ENCODE measurements at regions not wholly inside any gene's neighbourhood (a gene's known extent, or its start where the extent isn't known, plus 50 kb on each side); places are given as distances from the start of the nearest gene placed in this dataset.

DNA sequence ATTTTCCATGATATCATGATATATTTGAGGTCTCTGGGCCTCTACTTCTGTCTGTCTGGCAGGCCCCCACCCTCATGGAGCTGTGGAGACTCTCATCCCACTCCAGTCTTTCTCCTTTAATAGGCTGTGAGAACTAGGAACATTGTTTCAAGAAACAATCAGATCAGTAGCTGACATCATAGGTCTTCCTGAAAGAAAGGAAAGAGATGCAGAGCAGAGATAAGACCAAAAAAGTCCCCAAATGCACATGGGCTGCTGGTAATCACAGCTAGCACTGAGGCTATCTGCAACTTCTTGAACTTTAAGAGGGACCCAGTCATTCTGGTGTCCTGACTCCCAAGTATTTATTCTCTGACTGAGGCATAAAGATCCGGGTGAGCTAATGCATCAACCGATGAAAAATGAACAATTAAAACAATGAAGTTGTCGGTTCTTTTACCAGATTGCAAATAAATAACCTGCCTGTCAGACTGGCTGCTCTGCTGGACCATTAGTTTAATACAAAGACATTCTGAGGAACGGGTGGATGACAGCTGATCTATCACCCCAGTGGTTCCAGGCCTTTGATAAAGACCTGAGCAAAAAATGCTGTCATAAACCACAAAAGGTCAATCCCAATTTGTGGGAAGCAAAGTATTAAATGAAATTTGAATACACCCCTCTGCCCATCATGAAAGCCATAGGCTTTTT lies 780.8 kb upstream of the GOLIM4 start:
- H3K79me2 ChIP-seq (replicated peaks; ENCODE audit: insufficient read depth, low read length) = no peaks in the 10 kb centered on the region
- H3K27me3 ChIP-seq (ENCODE audit: insufficient read depth, low read depth, low read length) = no peaks in the 10 kb centered on the region
- no peak for TF ChIP-seq MXI1 (conservative IDR thresholded peaks at IDR 0.05; ENCODE audit: poor library complexity, severe bottlenecking)
- TF ChIP-seq SMC3 (conservative IDR thresholded peaks at IDR 0.05; ENCODE audit: poor library complexity) = no peak
- TF ChIP-seq TAF1 (IDR thresholded peaks at IDR 0.05; ENCODE audit: low read depth) = no peak
- TF ChIP-seq RAD21 (conservative IDR thresholded peaks at IDR 0.05) = no peak
- TF ChIP-seq POLR2AphosphoS5 (IDR thresholded peaks at IDR 0.05) = no peak
- TF ChIP-seq, protein P1, sequence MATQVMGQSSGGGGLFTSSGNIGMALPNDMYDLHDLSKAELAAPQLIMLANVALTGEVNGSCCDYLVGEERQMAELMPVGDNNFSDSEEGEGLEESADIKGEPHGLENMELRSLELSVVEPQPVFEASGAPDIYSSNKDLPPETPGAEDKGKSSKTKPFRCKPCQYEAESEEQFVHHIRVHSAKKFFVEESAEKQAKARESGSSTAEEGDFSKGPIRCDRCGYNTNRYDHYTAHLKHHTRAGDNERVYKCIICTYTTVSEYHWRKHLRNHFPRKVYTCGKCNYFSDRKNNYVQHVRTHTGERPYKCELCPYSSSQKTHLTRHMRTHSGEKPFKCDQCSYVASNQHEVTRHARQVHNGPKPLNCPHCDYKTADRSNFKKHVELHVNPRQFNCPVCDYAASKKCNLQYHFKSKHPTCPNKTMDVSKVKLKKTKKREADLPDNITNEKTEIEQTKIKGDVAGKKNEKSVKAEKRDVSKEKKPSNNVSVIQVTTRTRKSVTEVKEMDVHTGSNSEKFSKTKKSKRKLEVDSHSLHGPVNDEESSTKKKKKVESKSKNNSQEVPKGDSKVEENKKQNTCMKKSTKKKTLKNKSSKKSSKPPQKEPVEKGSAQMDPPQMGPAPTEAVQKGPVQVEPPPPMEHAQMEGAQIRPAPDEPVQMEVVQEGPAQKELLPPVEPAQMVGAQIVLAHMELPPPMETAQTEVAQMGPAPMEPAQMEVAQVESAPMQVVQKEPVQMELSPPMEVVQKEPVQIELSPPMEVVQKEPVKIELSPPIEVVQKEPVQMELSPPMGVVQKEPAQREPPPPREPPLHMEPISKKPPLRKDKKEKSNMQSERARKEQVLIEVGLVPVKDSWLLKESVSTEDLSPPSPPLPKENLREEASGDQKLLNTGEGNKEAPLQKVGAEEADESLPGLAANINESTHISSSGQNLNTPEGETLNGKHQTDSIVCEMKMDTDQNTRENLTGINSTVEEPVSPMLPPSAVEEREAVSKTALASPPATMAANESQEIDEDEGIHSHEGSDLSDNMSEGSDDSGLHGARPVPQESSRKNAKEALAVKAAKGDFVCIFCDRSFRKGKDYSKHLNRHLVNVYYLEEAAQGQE (IDR thresholded peaks at IDR 0.05; ENCODE audit: borderline replicate concordance) = no peak
- TF ChIP-seq EP300 (conservative IDR thresholded peaks at IDR 0.05; ENCODE audit: poor library complexity, severe bottlenecking) = no peak
- TF ChIP-seq, protein P2, sequence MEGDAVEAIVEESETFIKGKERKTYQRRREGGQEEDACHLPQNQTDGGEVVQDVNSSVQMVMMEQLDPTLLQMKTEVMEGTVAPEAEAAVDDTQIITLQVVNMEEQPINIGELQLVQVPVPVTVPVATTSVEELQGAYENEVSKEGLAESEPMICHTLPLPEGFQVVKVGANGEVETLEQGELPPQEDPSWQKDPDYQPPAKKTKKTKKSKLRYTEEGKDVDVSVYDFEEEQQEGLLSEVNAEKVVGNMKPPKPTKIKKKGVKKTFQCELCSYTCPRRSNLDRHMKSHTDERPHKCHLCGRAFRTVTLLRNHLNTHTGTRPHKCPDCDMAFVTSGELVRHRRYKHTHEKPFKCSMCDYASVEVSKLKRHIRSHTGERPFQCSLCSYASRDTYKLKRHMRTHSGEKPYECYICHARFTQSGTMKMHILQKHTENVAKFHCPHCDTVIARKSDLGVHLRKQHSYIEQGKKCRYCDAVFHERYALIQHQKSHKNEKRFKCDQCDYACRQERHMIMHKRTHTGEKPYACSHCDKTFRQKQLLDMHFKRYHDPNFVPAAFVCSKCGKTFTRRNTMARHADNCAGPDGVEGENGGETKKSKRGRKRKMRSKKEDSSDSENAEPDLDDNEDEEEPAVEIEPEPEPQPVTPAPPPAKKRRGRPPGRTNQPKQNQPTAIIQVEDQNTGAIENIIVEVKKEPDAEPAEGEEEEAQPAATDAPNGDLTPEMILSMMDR (IDR thresholded peaks at IDR 0.05; ENCODE audit: poor library complexity, severe bottlenecking) = no peak
- no peak overlapping the region for H3K27ac ChIP-seq (ENCODE audit: low read length)
- H3K9me2 ChIP-seq (ENCODE audit: insufficient read depth, low read length) = no peaks in the 10 kb centered on the region
- no peak overlapping the region for H3K9ac ChIP-seq (ENCODE audit: low read length)
- H3F3A ChIP-seq (ENCODE audit: insufficient read depth, low read length, poor library complexity, severe bottlenecking) = no peaks in the 10 kb centered on the region
- no peak overlapping the region for H3K4me3 ChIP-seq (ENCODE audit: low read length)
- H4K20me1 ChIP-seq (ENCODE audit: insufficient read depth) = no peaks in the 10 kb centered on the region
- H3K4me2 ChIP-seq (ENCODE audit: low read length) = no peak overlapping the region
- H3K9me3 ChIP-seq (ENCODE audit: low read length) = no peaks in the 10 kb centered on the region
- no peak overlapping the region for H2AFZ ChIP-seq (ENCODE audit: low read depth, low read length)
- no peaks in the 10 kb centered on the region for H3K36me3 ChIP-seq (ENCODE audit: insufficient read depth, low read length)

DNA sequence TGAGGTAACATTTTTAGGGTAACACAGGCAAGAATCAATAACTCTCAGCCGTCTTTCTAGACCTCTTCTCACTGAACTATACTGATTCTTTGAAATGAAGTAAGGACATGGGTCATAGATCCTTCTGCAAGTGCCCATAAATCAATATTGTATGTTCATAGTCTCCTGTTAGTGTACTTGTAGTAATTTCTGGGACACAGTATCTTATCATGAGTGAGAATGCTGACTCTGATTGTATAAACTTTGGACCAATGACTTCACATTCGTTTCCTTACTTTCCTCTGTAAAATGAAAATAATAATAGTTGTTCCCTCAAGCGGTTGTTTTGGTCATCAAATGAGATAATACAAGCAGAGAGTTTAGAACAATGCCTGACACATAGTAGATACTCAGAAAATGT lies 777.1 kb upstream of the GOLIM4 start:
- no peak overlapping the region for H3K9ac ChIP-seq (ENCODE audit: low read length)
- TF ChIP-seq, protein P1 (IDR thresholded peaks at IDR 0.05; ENCODE audit: borderline replicate concordance) = no peak
- TF ChIP-seq EZH2 (IDR thresholded peaks at IDR 0.05; ENCODE audit: borderline replicate concordance, insufficient read depth, low read length, poor library complexity, severe bottlenecking) (no peak), MXI1 (conservative IDR thresholded peaks at IDR 0.05; ENCODE audit: poor library complexity, severe bottlenecking) (no peak), EP300 (conservative IDR thresholded peaks at IDR 0.05; ENCODE audit: poor library complexity, severe bottlenecking) (no peak), RAD21 (conservative IDR thresholded peaks at IDR 0.05) (no peak), TAF1 (IDR thresholded peaks at IDR 0.05; ENCODE audit: low read depth) (no peak), SMC3 (conservative IDR thresholded peaks at IDR 0.05; ENCODE audit: poor library complexity) (no peak), POLR2AphosphoS5 (IDR thresholded peaks at IDR 0.05) (no peak)
- TF ChIP-seq, protein P2 (IDR thresholded peaks at IDR 0.05; ENCODE audit: poor library complexity, severe bottlenecking) = no peak
- H3K9me2 ChIP-seq (ENCODE audit: insufficient read depth, low read length) = no peaks in the 10 kb centered on the region
- H3F3A ChIP-seq (ENCODE audit: insufficient read depth, low read length, poor library complexity, severe bottlenecking) = no peaks in the 10 kb centered on the region
- H2AFZ ChIP-seq (ENCODE audit: low read depth, low read length) = no peak overlapping the region
- H3K9me3 ChIP-seq (ENCODE audit: low read length) = no peaks in the 10 kb centered on the region
- no peaks in the 10 kb centered on the region for H3K79me2 ChIP-seq (replicated peaks; ENCODE audit: insufficient read depth, low read length)
- H3K4me2 ChIP-seq (ENCODE audit: low read length) = no peak overlapping the region
- H3K4me3 ChIP-seq (ENCODE audit: low read length) = no peak overlapping the region
- no peaks in the 10 kb centered on the region for H3K27me3 ChIP-seq (ENCODE audit: insufficient read depth, low read depth, low read length)
- no peak overlapping the region for H3K27ac ChIP-seq (ENCODE audit: low read length)
- H3K36me3 ChIP-seq (ENCODE audit: insufficient read depth, low read length) = no peaks in the 10 kb centered on the region
- H4K20me1 ChIP-seq (ENCODE audit: insufficient read depth) = no peaks in the 10 kb centered on the region
